SU-DHL-6 (cell line): ENCODE measurements at regions not wholly inside any gene's neighbourhood (a gene's known extent, or its start where the extent isn't known, plus 50 kb on each side); places are given as distances from the start of the nearest gene placed in this dataset.

Experiments
- H2AFZ ChIP-seq: fragments of 200-600 bp; sonication (generic); 2 replicates; pipeline ENCODE4 v1.6.1; 2014; ENCODE audit warnings: low read depth, mild to moderate bottlenecking, moderate library complexity, mixed read lengths, antibody characterized with exemption, low read length; ENCODE audit not compliant: severe bottlenecking
- H3F3A ChIP-seq: fragments of 200-600 bp; shearing (Covaris generic); 2 replicates; pipeline ENCODE4 v1.6.0; 2016; ENCODE audit warnings: antibody characterized with exemption, mild to moderate bottlenecking; ENCODE audit not compliant: insufficient read depth
- H3K27ac ChIP-seq: fragments of 200-600 bp; sonication (generic); 2 replicates; pipeline ENCODE4 v1.5.1; 2016; ENCODE audit warnings: low read depth, mild to moderate bottlenecking, low read length, moderate library complexity, mixed read lengths
- H3K27me3 ChIP-seq: fragments of 200-600 bp; sonication (generic), shearing (Covaris generic); 2 replicates; pipeline ENCODE4 v1.6.0; 2014; ENCODE audit warnings: mild to moderate bottlenecking, low read length
- H3K36me3 ChIP-seq: fragments of 200-600 bp; sonication (generic); 2 replicates; pipeline ENCODE4 v1.6.1; 2014; ENCODE audit warnings: mild to moderate bottlenecking, low read length, mixed read lengths
- H3K4me2 ChIP-seq: fragments of 300-600, 200-600 bp; shearing (Covaris generic), sonication (generic); 2 replicates; pipeline ENCODE4 v1.6.0; 2014; ENCODE audit warnings: low read length, low read depth, mild to moderate bottlenecking; ENCODE audit not compliant: poor library complexity, severe bottlenecking
- H3K4me3 ChIP-seq: fragments of 200-600 bp; sonication (generic); 2 replicates; pipeline ENCODE4 v1.5.1; 2014; ENCODE audit warnings: antibody characterized with exemption, low read length, mild to moderate bottlenecking, mixed read lengths; ENCODE audit not compliant: insufficient read depth, poor library complexity, severe bottlenecking
- H3K79me2 ChIP-seq: fragments of 200-600 bp; sonication (generic); 2 replicates; pipeline ENCODE4 v1.6.1; 2014; ENCODE audit warnings: mild to moderate bottlenecking, low read length, moderate library complexity; ENCODE audit not compliant: insufficient read depth
- H3K9ac ChIP-seq: fragments of 200-600 bp; sonication (generic); 2 replicates; pipeline ENCODE4 v1.7.0; 2014; ENCODE audit warnings: mild to moderate bottlenecking, low read length
- H3K9me2 ChIP-seq: fragments of 200-600 bp; sonication (generic); replicated peaks from 2 replicates; pipeline ENCODE4 v1.6.1; 2014; ENCODE audit warnings: low read length; ENCODE audit not compliant: insufficient read depth
- H3K9me3 ChIP-seq: fragments of 200-600 bp; sonication (generic); 2 replicates; pipeline ENCODE4 v1.6.1; 2014; ENCODE audit warnings: low read length, mixed read lengths; ENCODE audit not compliant: insufficient read depth
- H4K20me1 ChIP-seq: fragments of 200-600 bp; sonication (generic); 2 replicates; pipeline ENCODE4 v1.6.1; 2014; ENCODE audit warnings: low read depth, mild to moderate bottlenecking, antibody characterized with exemption, low read length, moderate library complexity, mixed read lengths
- CTCF ChIP-seq: fragments of 200-600 bp; sonication (generic); IDR thresholded peaks from one replicate; pipeline ENCODE4 v1.5.1; 2017; ENCODE audit warnings: antibody characterized with exemption, mild to moderate bottlenecking, low read length, moderate library complexity; ENCODE audit not compliant: insufficient read depth, poor library complexity, severe bottlenecking
- EZH2phosphoT487 ChIP-seq: fragments of 200-600 bp; sonication (generic), shearing (Covaris generic); conservative IDR thresholded peaks from 2 replicates; pipeline ENCODE4 v1.6.1; 2018; ENCODE audit warnings: mild to moderate bottlenecking, antibody characterized with exemption, low read length, moderate library complexity, mixed read lengths

GRCh38 chr11:122310766-122311165 is 194.8 kb upstream of the BLID start:
- H3K4me2 ChIP-seq = no peak overlapping the region
- no peaks in the 10 kb centered on the region for H3K9me2 ChIP-seq
- no peaks in the 10 kb centered on the region for H3F3A ChIP-seq
- no peak overlapping the region for H3K27ac ChIP-seq
- no peaks in the 10 kb centered on the region for H3K27me3 ChIP-seq
- no peak overlapping the region for H3K4me3 ChIP-seq
- H3K9me3 ChIP-seq = no peaks in the 10 kb centered on the region
- H2AFZ ChIP-seq = no peak overlapping the region
- H3K9ac ChIP-seq = no peak overlapping the region
- no peaks in the 10 kb centered on the region for H4K20me1 ChIP-seq
- no peaks in the 10 kb centered on the region for H3K79me2 ChIP-seq
- H3K36me3 ChIP-seq = no peaks in the 10 kb centered on the region
- TF ChIP-seq CTCF (no peak), EZH2phosphoT487 (no peak)

- Histone ChIP-seq H3K27me3 (no peaks in the 10 kb centered on the region), H3K27ac (no peak overlapping the region), H3K36me3 (no peaks in the 10 kb centered on the region), H3K4me2 (no peak overlapping the region), H3K79me2 (no peaks in the 10 kb centered on the region), H2AFZ (no peak overlapping the region), H4K20me1 (no peaks in the 10 kb centered on the region), H3K9ac (no peak overlapping the region), H3K9me2 (no peaks in the 10 kb centered on the region), H3K4me3 (no peak overlapping the region), H3F3A (no peaks in the 10 kb centered on the region), H3K9me3 (no peaks in the 10 kb centered on the region)
- TF ChIP-seq CTCF (no peak), EZH2phosphoT487 (no peak)
These were observed 193.4 kb upstream of the BLID start for GRCh38 chr11:122309262-122309925.

- Histone ChIP-seq H3K4me3 (no peak overlapping the region), H3K9me3 (no peaks in the 10 kb centered on the region), H3F3A (no peaks in the 10 kb centered on the region), H3K27me3 (no peaks in the 10 kb centered on the region), H3K27ac (no peak overlapping the region), H3K36me3 (no peaks in the 10 kb centered on the region), H3K9ac (no peak overlapping the region), H3K4me2 (no peak overlapping the region), H3K79me2 (no peaks in the 10 kb centered on the region), H2AFZ (no peak overlapping the region), H4K20me1 (no peaks in the 10 kb centered on the region), H3K9me2 (no peaks in the 10 kb centered on the region)
- TF ChIP-seq EZH2phosphoT487 (no peak), CTCF (no peak)
These were observed 192.2 kb upstream of the BLID start for GRCh38 chr11:122308226-122308625.
